WTC11 (cell line): ENCODE measurements at regions not wholly inside any gene's neighbourhood (a gene's known extent, or its start where the extent isn't known, plus 50 kb on each side); places are given as distances from the start of the nearest gene placed in this dataset.

ENCODE experiments used
- ATAC-seq: fragments of 200-7000 bp; cut with Tn5 transposase; 2 replicates; pipeline ENCODE4 v1.10.0; 2021; ENCODE audit warnings: mild to moderate bottlenecking, moderate library complexity
- CTCF ChIA-PET: fragments of 300-600 bp; sonication (Branson Sonifier 250); formaldehyde crosslinking; loops from one replicate; lab custom pipeline; 2021; ENCODE audit warnings: antibody characterized with exemption; lab: Charles Lee
- POLR2A ChIA-PET: fragments of 350-600 bp; sonication (Branson Sonifier 250); formaldehyde crosslinking; loops from one replicate; lab custom pipeline; 2021; ENCODE audit warnings: antibody characterized with exemption; lab: Charles Lee
- DNase-seq: peaks from one replicate; pipeline ENCODE4 v3.0.0; 2021; ENCODE audit warnings: low spot score
- H3K27ac Mint-ChIP-seq: 2 replicates; pipeline ENCODE4 v1.8.0; 2021; ENCODE audit warnings: mixed read lengths
- H3K27me3 Mint-ChIP-seq: 2 replicates; pipeline ENCODE4 v1.8.0; 2021; ENCODE audit warnings: low read depth, mild to moderate bottlenecking, moderate library complexity, mixed read lengths
- H3K36me3 Mint-ChIP-seq: 2 replicates; pipeline ENCODE4 v1.8.0; 2021; ENCODE audit warnings: mixed read lengths
- H3K4me1 Mint-ChIP-seq: 2 replicates; pipeline ENCODE4 v1.8.0; 2022; ENCODE audit warnings: mixed read lengths
- H3K4me3 Mint-ChIP-seq: 2 replicates; pipeline ENCODE4 v1.8.0; 2021; ENCODE audit warnings: mild to moderate bottlenecking, moderate library complexity, mixed read lengths
- H3K9me3 Mint-ChIP-seq: 2 replicates; pipeline ENCODE4 v1.8.0; 2021; ENCODE audit warnings: mixed read lengths
- AFF4 ChIP-seq: sonication (generic); formaldehyde crosslinking; IDR thresholded peaks from 2 replicates; pipeline ENCODE4 v1.8.1; 2023; ENCODE audit warnings: mild to moderate bottlenecking, missing genetic modification reagents, borderline replicate concordance
- CREM ChIP-seq: sonication (generic); formaldehyde crosslinking; IDR thresholded peaks from 2 replicates; pipeline ENCODE4 v1.8.1; 2022; ENCODE audit warnings: mild to moderate bottlenecking, missing genetic modification reagents, moderate library complexity
- ERG ChIP-seq: fragments of 250-450 bp; sonication (Bioruptor Pico); IDR thresholded peaks from 2 replicates; pipeline ENCODE4 v1.8.0; 2021; ENCODE audit warnings: mild to moderate bottlenecking
- GRHL2 ChIP-seq: fragments of 250-450 bp; sonication (Bioruptor Pico); IDR thresholded peaks from 2 replicates; pipeline ENCODE4 v1.8.0; 2022; ENCODE audit warnings: mild to moderate bottlenecking, moderate library complexity; ENCODE audit not compliant: insufficient replicate concordance, severe bottlenecking
- NFE2L1 ChIP-seq: sonication (generic); formaldehyde crosslinking; IDR thresholded peaks from 2 replicates; pipeline ENCODE4 v1.8.1; 2023; ENCODE audit warnings: missing genetic modification reagents
- NR1H2 ChIP-seq: sonication (generic); formaldehyde crosslinking; IDR thresholded peaks from 2 replicates; pipeline ENCODE4 v1.9.0; 2021; ENCODE audit warnings: mild to moderate bottlenecking, moderate library complexity, missing genetic modification reagents
- RELA ChIP-seq: sonication (generic); formaldehyde crosslinking; IDR thresholded peaks from 2 replicates; pipeline ENCODE4 v1.8.1; 2022; ENCODE audit warnings: missing genetic modification reagents, mild to moderate bottlenecking, borderline replicate concordance
- SMAD4 ChIP-seq: sonication (generic); formaldehyde crosslinking; IDR thresholded peaks from 2 replicates; pipeline ENCODE4 v1.8.0; 2022; ENCODE audit warnings: mild to moderate bottlenecking, missing genetic modification reagents
- USF1 ChIP-seq: sonication (generic); formaldehyde crosslinking; IDR thresholded peaks from 2 replicates; pipeline ENCODE4 v1.8.0; 2022; ENCODE audit warnings: mild to moderate bottlenecking, missing genetic modification reagents
- USF2 ChIP-seq: sonication (generic); formaldehyde crosslinking; IDR thresholded peaks from 2 replicates; pipeline ENCODE4 v1.8.1; 2023; ENCODE audit warnings: mild to moderate bottlenecking, missing genetic modification reagents, moderate library complexity
- ZMAT4 ChIP-seq: fragments of 250-450 bp; sonication (Bioruptor Pico); IDR thresholded peaks from 2 replicates; pipeline ENCODE4 v1.9.0; 2021; ENCODE audit warnings: mild to moderate bottlenecking
- ZNF232 ChIP-seq: sonication (generic); formaldehyde crosslinking; IDR thresholded peaks from 2 replicates; pipeline ENCODE4 v1.8.0; 2022; ENCODE audit warnings: mild to moderate bottlenecking, missing genetic modification reagents
- ZNF317 ChIP-seq: sonication (generic); formaldehyde crosslinking; IDR thresholded peaks from 2 replicates; pipeline ENCODE4 v1.8.1; 2023; ENCODE audit warnings: low read depth, mild to moderate bottlenecking, moderate library complexity, missing genetic modification reagents, borderline replicate concordance
- ZNF396 ChIP-seq: fragments of 250-450 bp; sonication (Bioruptor Pico); IDR thresholded peaks from 2 replicates; pipeline ENCODE4 v1.8.0; 2021; ENCODE audit warnings: mild to moderate bottlenecking, moderate library complexity, borderline replicate concordance
- TF ChIP-seq, protein P1 (sequence below): fragments of 250-450 bp; sonication (Bioruptor Pico); IDR thresholded peaks from 2 replicates; pipeline ENCODE4 v1.9.0; 2021; ENCODE audit warnings: moderate library complexity, mild to moderate bottlenecking, inconsistent platforms, borderline replicate concordance
- TF ChIP-seq, protein P2 (sequence below): sonication (generic); formaldehyde crosslinking; IDR thresholded peaks from 2 replicates; pipeline ENCODE4 v1.8.1; 2022; ENCODE audit warnings: mild to moderate bottlenecking, moderate library complexity, missing genetic modification reagents
- TF ChIP-seq, protein P3 (sequence below): sonication (generic); formaldehyde crosslinking; conservative IDR thresholded peaks from 2 replicates; pipeline ENCODE4 v1.8.1; 2022; ENCODE audit warnings: mild to moderate bottlenecking, missing genetic modification reagents
- TF ChIP-seq, protein P4 (sequence below): sonication (generic); formaldehyde crosslinking; IDR thresholded peaks from 2 replicates; pipeline ENCODE4 v1.8.1; 2022; ENCODE audit warnings: mild to moderate bottlenecking, missing genetic modification reagents, moderate library complexity, borderline replicate concordance
- TF ChIP-seq, protein P5 (sequence below): sonication (generic); formaldehyde crosslinking; conservative IDR thresholded peaks from 2 replicates; pipeline ENCODE4 v1.8.1; 2023; ENCODE audit warnings: mild to moderate bottlenecking, low read depth, missing genetic modification reagents, moderate library complexity
- TF ChIP-seq, protein P6 (sequence below): fragments of 250-450 bp; sonication (Bioruptor Pico); IDR thresholded peaks from 2 replicates; pipeline ENCODE4 v2.1.2; 2022; ENCODE audit warnings: mild to moderate bottlenecking, moderate library complexity

GRCh38 chr6:91281901-91282300, 695.0 kb upstream of the MAP3K7 start:
- TF ChIP-seq CREM (no peak), AFF4 (CRISPR knock-in tag) (no peak), RELA (CRISPR knock-in tag) (no peak), USF2 (CRISPR knock-in tag) (no peak), USF1 (CRISPR knock-in tag) (no peak), ERG (CRISPR knock-in tag) (no peak), ZNF396 (CRISPR knock-in tag) (no peak), NFE2L1 (CRISPR knock-in tag) (no peak), GRHL2 (no peak), SMAD4 (CRISPR knock-in tag) (no peak), ZNF232 (CRISPR knock-in tag) (no peak), NR1H2 (CRISPR knock-in tag) (no peak), ZNF317 (CRISPR knock-in tag) (no peak), ZMAT4 (CRISPR knock-in tag) (no peak)
- TF ChIP-seq, protein P1, sequence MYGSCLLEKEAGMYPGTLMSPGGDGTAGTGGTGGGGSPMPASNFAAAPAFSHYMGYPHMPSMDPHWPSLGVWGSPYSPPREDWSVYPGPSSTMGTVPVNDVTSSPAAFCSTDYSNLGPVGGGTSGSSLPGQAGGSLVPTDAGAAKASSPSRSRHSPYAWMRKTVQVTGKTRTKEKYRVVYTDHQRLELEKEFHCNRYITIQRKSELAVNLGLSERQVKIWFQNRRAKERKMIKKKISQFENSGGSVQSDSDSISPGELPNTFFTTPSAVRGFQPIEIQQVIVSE (CRISPR knock-in tag): no peak
- TF ChIP-seq, protein P2, sequence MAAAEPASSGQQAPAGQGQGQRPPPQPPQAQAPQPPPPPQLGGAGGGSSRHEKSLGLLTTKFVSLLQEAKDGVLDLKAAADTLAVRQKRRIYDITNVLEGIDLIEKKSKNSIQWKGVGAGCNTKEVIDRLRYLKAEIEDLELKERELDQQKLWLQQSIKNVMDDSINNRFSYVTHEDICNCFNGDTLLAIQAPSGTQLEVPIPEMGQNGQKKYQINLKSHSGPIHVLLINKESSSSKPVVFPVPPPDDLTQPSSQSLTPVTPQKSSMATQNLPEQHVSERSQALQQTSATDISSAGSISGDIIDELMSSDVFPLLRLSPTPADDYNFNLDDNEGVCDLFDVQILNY (CRISPR knock-in tag): no peak
- TF ChIP-seq, protein P3, sequence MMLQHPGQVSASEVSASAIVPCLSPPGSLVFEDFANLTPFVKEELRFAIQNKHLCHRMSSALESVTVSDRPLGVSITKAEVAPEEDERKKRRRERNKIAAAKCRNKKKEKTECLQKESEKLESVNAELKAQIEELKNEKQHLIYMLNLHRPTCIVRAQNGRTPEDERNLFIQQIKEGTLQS (CRISPR knock-in tag): no peak
- TF ChIP-seq, protein P4, sequence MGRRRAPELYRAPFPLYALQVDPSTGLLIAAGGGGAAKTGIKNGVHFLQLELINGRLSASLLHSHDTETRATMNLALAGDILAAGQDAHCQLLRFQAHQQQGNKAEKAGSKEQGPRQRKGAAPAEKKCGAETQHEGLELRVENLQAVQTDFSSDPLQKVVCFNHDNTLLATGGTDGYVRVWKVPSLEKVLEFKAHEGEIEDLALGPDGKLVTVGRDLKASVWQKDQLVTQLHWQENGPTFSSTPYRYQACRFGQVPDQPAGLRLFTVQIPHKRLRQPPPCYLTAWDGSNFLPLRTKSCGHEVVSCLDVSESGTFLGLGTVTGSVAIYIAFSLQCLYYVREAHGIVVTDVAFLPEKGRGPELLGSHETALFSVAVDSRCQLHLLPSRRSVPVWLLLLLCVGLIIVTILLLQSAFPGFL (CRISPR knock-in tag): no peak
- TF ChIP-seq, protein P5, sequence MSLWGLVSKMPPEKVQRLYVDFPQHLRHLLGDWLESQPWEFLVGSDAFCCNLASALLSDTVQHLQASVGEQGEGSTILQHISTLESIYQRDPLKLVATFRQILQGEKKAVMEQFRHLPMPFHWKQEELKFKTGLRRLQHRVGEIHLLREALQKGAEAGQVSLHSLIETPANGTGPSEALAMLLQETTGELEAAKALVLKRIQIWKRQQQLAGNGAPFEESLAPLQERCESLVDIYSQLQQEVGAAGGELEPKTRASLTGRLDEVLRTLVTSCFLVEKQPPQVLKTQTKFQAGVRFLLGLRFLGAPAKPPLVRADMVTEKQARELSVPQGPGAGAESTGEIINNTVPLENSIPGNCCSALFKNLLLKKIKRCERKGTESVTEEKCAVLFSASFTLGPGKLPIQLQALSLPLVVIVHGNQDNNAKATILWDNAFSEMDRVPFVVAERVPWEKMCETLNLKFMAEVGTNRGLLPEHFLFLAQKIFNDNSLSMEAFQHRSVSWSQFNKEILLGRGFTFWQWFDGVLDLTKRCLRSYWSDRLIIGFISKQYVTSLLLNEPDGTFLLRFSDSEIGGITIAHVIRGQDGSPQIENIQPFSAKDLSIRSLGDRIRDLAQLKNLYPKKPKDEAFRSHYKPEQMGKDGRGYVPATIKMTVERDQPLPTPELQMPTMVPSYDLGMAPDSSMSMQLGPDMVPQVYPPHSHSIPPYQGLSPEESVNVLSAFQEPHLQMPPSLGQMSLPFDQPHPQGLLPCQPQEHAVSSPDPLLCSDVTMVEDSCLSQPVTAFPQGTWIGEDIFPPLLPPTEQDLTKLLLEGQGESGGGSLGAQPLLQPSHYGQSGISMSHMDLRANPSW (CRISPR knock-in tag): no peak
- TF ChIP-seq, protein P6, sequence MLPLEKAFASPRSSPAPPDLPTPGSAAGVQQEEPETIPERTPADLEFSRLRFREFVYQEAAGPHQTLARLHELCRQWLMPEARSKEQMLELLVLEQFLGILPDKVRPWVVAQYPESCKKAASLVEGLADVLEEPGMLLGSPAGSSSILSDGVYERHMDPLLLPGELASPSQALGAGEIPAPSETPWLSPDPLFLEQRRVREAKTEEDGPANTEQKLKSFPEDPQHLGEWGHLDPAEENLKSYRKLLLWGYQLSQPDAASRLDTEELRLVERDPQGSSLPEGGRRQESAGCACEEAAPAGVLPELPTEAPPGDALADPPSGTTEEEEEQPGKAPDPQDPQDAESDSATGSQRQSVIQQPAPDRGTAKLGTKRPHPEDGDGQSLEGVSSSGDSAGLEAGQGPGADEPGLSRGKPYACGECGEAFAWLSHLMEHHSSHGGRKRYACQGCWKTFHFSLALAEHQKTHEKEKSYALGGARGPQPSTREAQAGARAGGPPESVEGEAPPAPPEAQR (CRISPR knock-in tag): no peak
- TF ChIP-seq, all 79 proteins: peak for 0
- Mint-ChIP-seq H3K27ac (no peak overlapping the region), H3K36me3 (no peaks in the 10 kb centered on the region), H3K9me3 (no peaks in the 10 kb centered on the region), H3K4me1 (peaks cover 24% of the 10 kb centered on the region), H3K4me3 (no peak overlapping the region), H3K27me3 (peaks cover 80% of the 10 kb centered on the region)
- CTCF ChIA-PET: no interaction called here
- no peak for ATAC-seq
- no peak for DNase-seq
- POLR2A ChIA-PET: no interaction called here
